HL-60 (cell line): ENCODE measurements at regions not wholly inside any gene's neighbourhood (a gene's known extent, or its start where the extent isn't known, plus 50 kb on each side); places are given as distances from the start of the nearest gene placed in this dataset.

ENCODE experiments used
- CTCF ChIP-seq: IDR thresholded peaks from one replicate; pipeline ENCODE4 v1.5.1; 2011; ENCODE audit warnings: low read length, control low read depth, inconsistent platforms; ENCODE audit not compliant: insufficient read depth
- POLR2AphosphoS5 ChIP-seq: IDR thresholded peaks from 2 replicates; pipeline ENCODE4 v1.6.1; 2012; ENCODE audit warnings: low read depth

GRCh38 chr10:47092376-47092775, 181.1 kb downstream of the PTPN20 start:
- TF ChIP-seq POLR2AphosphoS5 (no peak), CTCF (no peak)
